ENCODE measurements at regions not wholly inside any gene's neighbourhood (a gene's known extent, or its start where the extent isn't known, plus 50 kb on each side); places are given as distances from the start of the nearest gene placed in this dataset.

DNA sequence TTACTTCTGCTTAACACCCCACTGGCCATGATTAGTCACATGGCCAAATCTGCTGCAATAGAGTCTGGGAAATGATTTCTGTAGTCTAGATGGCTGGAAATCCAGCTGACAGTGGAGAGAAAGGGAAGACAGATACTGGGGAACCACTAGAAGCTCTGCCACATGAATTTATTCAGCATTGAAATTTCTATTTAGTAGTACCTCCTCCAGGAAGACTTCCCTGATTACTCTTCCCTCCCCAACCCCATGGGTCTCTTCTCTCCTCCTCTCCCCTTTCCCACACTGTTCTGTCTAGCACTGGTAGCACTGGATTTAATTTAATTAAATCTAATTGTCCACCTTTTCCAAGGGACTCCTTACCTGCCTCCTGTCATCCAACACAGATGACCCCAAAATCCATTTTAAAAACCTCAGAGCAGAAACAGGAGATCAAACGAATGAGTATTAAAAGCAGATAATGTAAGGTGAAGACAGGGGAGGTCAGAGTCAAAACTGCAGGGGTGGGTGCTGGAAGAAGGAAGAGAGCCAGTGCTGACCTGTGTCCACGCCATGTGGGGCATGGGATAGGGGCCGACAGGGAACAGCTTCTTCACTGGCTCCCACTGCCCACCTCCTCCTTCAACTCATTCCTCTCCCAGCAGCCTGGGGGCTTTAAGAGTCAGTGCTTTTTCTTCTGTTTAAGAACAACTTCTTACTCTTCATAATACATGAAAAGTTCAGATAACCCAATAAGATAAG is 169.2 kb upstream of the HS6ST1 start:
- H2AFZ ChIP-seq (ENCODE audit: control insufficient read depth, low read length) = no peak overlapping the region
- no peaks in the 10 kb centered on the region for H3K27me3 ChIP-seq (ENCODE audit: control insufficient read depth, extremely low read depth, insufficient read depth, low read length)
- H3K9me3 ChIP-seq (ENCODE audit: control insufficient read depth, low read depth, low read length) = no peaks in the 10 kb centered on the region
- no peak overlapping the region for H3K4me3 ChIP-seq (ENCODE audit: control insufficient read depth in 2 of 3, extremely low read depth in 1 of 3, insufficient read depth in 2 of 3, low read depth in 1 of 3, low read length in 3 of 3)
- no peak overlapping the region for H3K27ac ChIP-seq (ENCODE audit: control insufficient read depth, insufficient read depth, low read length)
- no peak for TF ChIP-seq EZH2 (IDR thresholded peaks at IDR 0.05; ENCODE audit: low read length)
- TF ChIP-seq, protein P1, sequence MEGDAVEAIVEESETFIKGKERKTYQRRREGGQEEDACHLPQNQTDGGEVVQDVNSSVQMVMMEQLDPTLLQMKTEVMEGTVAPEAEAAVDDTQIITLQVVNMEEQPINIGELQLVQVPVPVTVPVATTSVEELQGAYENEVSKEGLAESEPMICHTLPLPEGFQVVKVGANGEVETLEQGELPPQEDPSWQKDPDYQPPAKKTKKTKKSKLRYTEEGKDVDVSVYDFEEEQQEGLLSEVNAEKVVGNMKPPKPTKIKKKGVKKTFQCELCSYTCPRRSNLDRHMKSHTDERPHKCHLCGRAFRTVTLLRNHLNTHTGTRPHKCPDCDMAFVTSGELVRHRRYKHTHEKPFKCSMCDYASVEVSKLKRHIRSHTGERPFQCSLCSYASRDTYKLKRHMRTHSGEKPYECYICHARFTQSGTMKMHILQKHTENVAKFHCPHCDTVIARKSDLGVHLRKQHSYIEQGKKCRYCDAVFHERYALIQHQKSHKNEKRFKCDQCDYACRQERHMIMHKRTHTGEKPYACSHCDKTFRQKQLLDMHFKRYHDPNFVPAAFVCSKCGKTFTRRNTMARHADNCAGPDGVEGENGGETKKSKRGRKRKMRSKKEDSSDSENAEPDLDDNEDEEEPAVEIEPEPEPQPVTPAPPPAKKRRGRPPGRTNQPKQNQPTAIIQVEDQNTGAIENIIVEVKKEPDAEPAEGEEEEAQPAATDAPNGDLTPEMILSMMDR (optimal IDR thresholded peaks at IDR 0.05 in 1 of 3, IDR thresholded peaks at IDR 0.05 in 1 of 3, conservative IDR thresholded peaks at IDR 0.05 in 1 of 3; ENCODE audit: extremely low read depth in 1 of 3, insufficient read depth in 2 of 3, low read length in 3 of 3) = no peak
- dilution Hi-C loops (cut with MboI; ENCODE audit: extremely low pct_ligation_motif_present, low sequenced_read_pairs) = no loop called here
- no peaks in the 10 kb centered on the region for H3K79me2 ChIP-seq (ENCODE audit: control insufficient read depth, insufficient read depth, low read length)
- H3K9ac ChIP-seq (ENCODE audit: control insufficient read depth, extremely low read depth, insufficient read depth, low read length) = no peak overlapping the region
- H3K4me1 ChIP-seq (ENCODE audit: control insufficient read depth, extremely low read depth, insufficient read depth, low read length) = no peaks in the 10 kb centered on the region
- FAIRE-seq = no peak
- no peaks in the 10 kb centered on the region for H3K36me3 ChIP-seq (ENCODE audit: control insufficient read depth in 2 of 2, extremely low read depth in 1 of 2, insufficient read depth in 2 of 2, low read length in 2 of 2)
- no peak for DNase-seq (ENCODE audit: low read depth, low spot score)
- no peak overlapping the region for H3K4me2 ChIP-seq (ENCODE audit: control insufficient read depth, extremely low read depth, insufficient read depth, low read depth, low read length)
- no peaks in the 10 kb centered on the region for H4K20me1 ChIP-seq (ENCODE audit: control insufficient read depth, extremely low read depth, insufficient read depth, low read length)
- H3K9me1 ChIP-seq (ENCODE audit: control insufficient read depth, extremely low read depth, insufficient read depth, low read length) = no peaks in the 10 kb centered on the region

DNA sequence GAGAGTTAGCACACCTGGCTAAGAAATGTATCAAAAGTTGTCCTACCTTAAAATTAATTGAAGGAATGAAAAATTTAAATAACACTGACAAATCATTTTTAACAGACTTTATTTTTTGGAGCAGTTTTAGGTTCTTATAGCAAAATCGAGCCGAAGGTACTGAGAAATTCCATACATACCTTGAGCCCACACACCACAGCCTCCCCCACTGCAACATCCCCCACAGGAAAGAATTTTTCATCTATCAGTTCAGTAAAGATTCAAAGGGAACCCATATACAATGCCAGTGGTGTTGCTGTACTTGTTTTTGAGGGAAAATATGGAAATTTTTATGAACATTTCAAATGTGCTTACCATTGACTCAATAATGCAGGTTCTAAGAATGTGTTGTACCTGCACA is 169.8 kb upstream of the HS6ST1 start:
- no peaks in the 10 kb centered on the region for H3K36me3 ChIP-seq (ENCODE audit: control insufficient read depth in 2 of 2, extremely low read depth in 1 of 2, insufficient read depth in 2 of 2, low read length in 2 of 2)
- H4K20me1 ChIP-seq (ENCODE audit: control insufficient read depth, extremely low read depth, insufficient read depth, low read length) = no peaks in the 10 kb centered on the region
- dilution Hi-C loops (cut with MboI; ENCODE audit: extremely low pct_ligation_motif_present, low sequenced_read_pairs) = no loop called here
- FAIRE-seq (no peak), DNase-seq (ENCODE audit: low read depth, low spot score) (no peak)
- no peaks in the 10 kb centered on the region for H3K79me2 ChIP-seq (ENCODE audit: control insufficient read depth, insufficient read depth, low read length)
- no peak overlapping the region for H3K4me3 ChIP-seq (ENCODE audit: control insufficient read depth in 2 of 3, extremely low read depth in 1 of 3, insufficient read depth in 2 of 3, low read depth in 1 of 3, low read length in 3 of 3)
- no peak overlapping the region for H3K9ac ChIP-seq (ENCODE audit: control insufficient read depth, extremely low read depth, insufficient read depth, low read length)
- no peak overlapping the region for H3K27ac ChIP-seq (ENCODE audit: control insufficient read depth, insufficient read depth, low read length)
- H2AFZ ChIP-seq (ENCODE audit: control insufficient read depth, low read length) = no peak overlapping the region
- H3K9me1 ChIP-seq (ENCODE audit: control insufficient read depth, extremely low read depth, insufficient read depth, low read length) = no peaks in the 10 kb centered on the region
- no peaks in the 10 kb centered on the region for H3K9me3 ChIP-seq (ENCODE audit: control insufficient read depth, low read depth, low read length)
- H3K4me2 ChIP-seq (ENCODE audit: control insufficient read depth, extremely low read depth, insufficient read depth, low read depth, low read length) = no peak overlapping the region
- TF ChIP-seq, protein P1 (optimal IDR thresholded peaks at IDR 0.05 in 1 of 3, IDR thresholded peaks at IDR 0.05 in 1 of 3, conservative IDR thresholded peaks at IDR 0.05 in 1 of 3; ENCODE audit: extremely low read depth in 1 of 3, insufficient read depth in 2 of 3, low read length in 3 of 3) = no peak
- no peak for TF ChIP-seq EZH2 (IDR thresholded peaks at IDR 0.05; ENCODE audit: low read length)
- no peaks in the 10 kb centered on the region for H3K27me3 ChIP-seq (ENCODE audit: control insufficient read depth, extremely low read depth, insufficient read depth, low read length)
- no peaks in the 10 kb centered on the region for H3K4me1 ChIP-seq (ENCODE audit: control insufficient read depth, extremely low read depth, insufficient read depth, low read length)
